HG02884 (cell line): ENCODE measurements at regions not wholly inside any gene's neighbourhood (a gene's known extent, or its start where the extent isn't known, plus 50 kb on each side); places are given as distances from the start of the nearest gene placed in this dataset.
"Not testable (repeated sequence)": the region's sequence is repeated elsewhere in the genome, so short reads cannot be mapped to it uniquely, and the experiment has no call there.

Source experiments
- ATAC-seq: cut with Tn5 transposase; IDR thresholded peaks from one replicate; pipeline ENCODE4 v1.9.1; 2021; ENCODE audit warnings: mild to moderate bottlenecking, moderate library complexity; ENCODE audit not compliant: unreplicated experiment

- no peak for ATAC-seq
These were observed 538.2 kb upstream of the EYS start for GRCh38 chr6:66245231-66245630.

- no peak for ATAC-seq
These were observed 531.8 kb upstream of the EYS start for GRCh38 chr6:66238851-66239250.

GRCh38 chr6:66232890-66233289 is 525.9 kb upstream of the EYS start:
- ATAC-seq, result no peak

- ATAC-seq, result no peak
These were observed 523.6 kb upstream of the EYS start for GRCh38 chr6:66230591-66230990.

- no peak for ATAC-seq
These were observed 519.1 kb upstream of the EYS start for GRCh38 chr6:66226109-66226508.

- ATAC-seq, result no peak
These were observed 503.9 kb upstream of the EYS start for GRCh38 chr6:66210964-66211363.

GRCh38 chr6:66200390-66200789 is 493.4 kb upstream of the EYS start:
- ATAC-seq, result no peak

- no peak for ATAC-seq
These were observed 492.1 kb upstream of the EYS start for GRCh38 chr6:66199171-66199570.

GRCh38 chr6:66198062-66198624 is 491.1 kb upstream of the EYS start:
- no peak for ATAC-seq

GRCh38 chr6:66190858-66191257 is 483.8 kb upstream of the EYS start:
- no peak for ATAC-seq

GRCh38 chr6:66189915-66190314 is 482.9 kb upstream of the EYS start:
- ATAC-seq, result no peak

- ATAC-seq, result no peak
These were observed 479.7 kb upstream of the EYS start for GRCh38 chr6:66186756-66187155.

GRCh38 chr6:66184091-66184490 is 477.1 kb upstream of the EYS start:
- ATAC-seq, result no peak

GRCh38 chr6:66179361-66179760 is 472.3 kb upstream of the EYS start:
- ATAC-seq, result no peak

- ATAC-seq, result no peak
These were observed 466.6 kb upstream of the EYS start for GRCh38 chr6:66173587-66173986.

GRCh38 chr6:66166713-66167112 is 459.7 kb upstream of the EYS start:
- ATAC-seq, result not testable (repeated sequence)

- no peak for ATAC-seq
These were observed 454.6 kb upstream of the EYS start for GRCh38 chr6:66161546-66162108.

GRCh38 chr6:66159937-66160336 is 452.9 kb upstream of the EYS start:
- ATAC-seq, result no peak

- no peak for ATAC-seq
These were observed 446.2 kb upstream of the EYS start for GRCh38 chr6:66153247-66153646.

GRCh38 chr6:66149132-66149531 is 442.1 kb upstream of the EYS start:
- no peak for ATAC-seq

GRCh38 chr6:66145867-66146266 is 438.8 kb upstream of the EYS start:
- no peak for ATAC-seq

- ATAC-seq, result no peak
These were observed 427.0 kb upstream of the EYS start for GRCh38 chr6:66134021-66134420.

GRCh38 chr6:66128656-66129055 is 421.6 kb upstream of the EYS start:
- no peak for ATAC-seq
